ENCODE measurements at regions not wholly inside any gene's neighbourhood (a gene's known extent, or its start where the extent isn't known, plus 50 kb on each side); places are given as distances from the start of the nearest gene placed in this dataset.
"Not testable (repeated sequence)": the region's sequence is repeated elsewhere in the genome, so short reads cannot be mapped to it uniquely, and the experiment has no call there.

DNA sequence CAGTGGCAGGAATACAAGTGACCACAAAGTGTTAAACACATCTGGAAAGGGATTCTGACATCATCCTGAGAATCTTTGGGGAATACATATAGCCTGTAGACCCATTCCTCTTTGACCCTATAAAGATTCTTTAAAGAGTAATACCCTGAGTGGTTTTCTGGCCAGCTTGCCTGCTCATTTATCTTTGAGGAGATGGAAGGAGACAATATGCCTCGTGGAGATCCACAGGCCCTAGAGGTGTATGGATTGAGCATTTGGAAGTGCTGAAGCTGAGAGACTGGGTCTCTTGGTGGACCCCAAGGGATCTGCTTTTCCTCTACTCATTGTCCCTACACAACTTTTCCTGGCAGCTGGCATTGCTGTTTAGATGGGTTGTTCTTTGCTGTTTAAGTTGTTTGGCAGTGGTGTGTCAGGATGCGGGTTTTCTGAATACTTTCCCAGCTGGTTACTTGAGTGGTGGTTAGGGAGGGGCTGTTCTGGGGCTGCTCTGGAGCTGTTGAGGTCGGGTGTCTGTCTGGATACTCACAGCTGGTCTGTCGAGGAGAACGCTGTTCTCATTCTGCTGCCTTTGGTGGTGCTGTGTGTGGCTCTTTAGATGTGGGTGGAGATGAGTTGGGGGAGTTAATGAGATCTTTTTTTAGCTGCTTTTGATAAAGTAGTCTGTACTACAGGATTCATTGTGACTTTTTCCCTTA, 50.1 kb upstream of the FAM72C start:
- TF ChIP-seq EZH2 (IDR thresholded peaks at IDR 0.05; ENCODE audit: borderline replicate concordance, insufficient read depth, low read depth, low read length, poor library complexity, severe bottlenecking); CTCF (IDR thresholded peaks at IDR 0.05): not testable (repeated sequence)

Data from B cell (primary cell).